HG03354 (cell line): ENCODE measurements at regions not wholly inside any gene's neighbourhood (a gene's known extent, or its start where the extent isn't known, plus 50 kb on each side); places are given as distances from the start of the nearest gene placed in this dataset.

Source experiments
- ATAC-seq: cut with Tn5 transposase; IDR thresholded peaks from one replicate; pipeline ENCODE4 v1.9.1; 2021; ENCODE audit warnings: mild to moderate bottlenecking; ENCODE audit not compliant: unreplicated experiment, poor library complexity, severe bottlenecking

DNA sequence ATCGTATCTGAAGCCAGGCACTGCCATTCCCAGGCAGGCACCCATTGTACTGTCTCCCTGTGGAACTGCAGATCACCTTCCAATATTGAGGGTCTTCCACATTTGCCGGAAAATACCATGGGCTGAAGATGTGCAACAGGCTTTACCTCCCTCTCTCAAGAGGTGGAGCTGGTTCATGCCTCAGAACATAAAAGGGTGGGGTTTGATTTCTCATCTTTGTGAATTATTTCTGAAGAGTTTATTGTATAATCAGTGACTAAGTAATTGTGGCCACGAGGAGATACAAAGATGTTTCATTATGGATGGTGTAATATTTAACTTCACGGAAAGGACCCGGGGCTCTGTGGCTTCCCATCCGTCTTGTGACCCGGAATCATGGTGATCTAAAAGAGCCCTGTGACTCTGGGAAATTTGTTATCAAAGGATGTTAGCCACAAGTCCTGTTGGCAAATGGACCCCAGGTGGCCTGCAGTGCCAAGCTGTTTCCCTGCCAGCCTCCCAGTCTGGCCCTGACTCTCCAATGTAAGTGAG, 230.5 kb downstream of the LACC1 start:
- no peak for ATAC-seq

DNA sequence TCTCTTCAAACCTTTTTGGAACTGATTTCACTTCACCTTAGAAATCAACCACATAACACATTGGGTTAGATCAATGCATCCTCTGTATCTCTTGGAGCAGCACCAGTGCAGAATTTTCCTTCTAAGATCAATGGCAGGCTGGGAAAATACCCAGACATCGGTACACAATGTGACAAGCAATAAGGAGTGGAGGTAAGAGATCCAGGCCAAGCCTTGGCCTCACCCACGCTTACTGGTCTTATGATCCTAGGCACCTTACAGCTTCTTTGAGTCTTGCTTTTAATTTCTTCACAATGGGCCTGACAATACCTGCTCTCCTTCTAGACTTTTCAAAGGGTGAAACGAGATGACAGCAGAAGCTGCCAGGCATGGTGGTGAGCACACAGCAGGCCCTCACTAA, 232.0 kb downstream of the LACC1 start:
- no peak for ATAC-seq

DNA sequence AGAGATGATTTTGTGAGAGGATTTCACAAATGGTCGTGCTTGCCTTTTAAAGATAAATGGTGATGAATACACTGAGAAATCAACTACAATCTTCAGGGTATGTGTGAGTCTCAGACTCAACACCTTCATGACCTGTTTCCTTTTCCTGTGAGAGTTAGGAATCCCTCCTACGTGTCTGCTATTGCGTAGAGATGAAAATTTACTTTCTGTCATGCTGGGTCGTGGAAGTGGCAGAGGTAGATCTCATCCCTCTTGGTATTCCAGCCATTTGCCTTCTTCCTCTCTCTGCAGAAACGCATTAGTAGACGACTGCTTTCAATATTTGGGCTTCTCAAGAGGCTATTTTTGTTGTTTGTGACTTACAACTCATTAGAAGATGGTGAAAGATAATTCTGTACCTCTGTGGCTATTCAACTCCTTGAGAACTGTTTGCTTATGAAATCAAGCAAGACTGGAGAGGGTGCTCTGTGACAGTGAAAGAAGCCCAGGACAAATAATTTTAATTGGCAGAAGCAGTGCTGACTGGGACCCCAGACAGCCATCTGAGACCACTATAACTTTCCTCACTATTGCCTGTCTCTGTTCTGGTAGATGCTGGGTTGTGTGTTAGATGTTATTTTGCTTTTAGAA, 233.1 kb downstream of the LACC1 start:
- ATAC-seq: no peak

DNA sequence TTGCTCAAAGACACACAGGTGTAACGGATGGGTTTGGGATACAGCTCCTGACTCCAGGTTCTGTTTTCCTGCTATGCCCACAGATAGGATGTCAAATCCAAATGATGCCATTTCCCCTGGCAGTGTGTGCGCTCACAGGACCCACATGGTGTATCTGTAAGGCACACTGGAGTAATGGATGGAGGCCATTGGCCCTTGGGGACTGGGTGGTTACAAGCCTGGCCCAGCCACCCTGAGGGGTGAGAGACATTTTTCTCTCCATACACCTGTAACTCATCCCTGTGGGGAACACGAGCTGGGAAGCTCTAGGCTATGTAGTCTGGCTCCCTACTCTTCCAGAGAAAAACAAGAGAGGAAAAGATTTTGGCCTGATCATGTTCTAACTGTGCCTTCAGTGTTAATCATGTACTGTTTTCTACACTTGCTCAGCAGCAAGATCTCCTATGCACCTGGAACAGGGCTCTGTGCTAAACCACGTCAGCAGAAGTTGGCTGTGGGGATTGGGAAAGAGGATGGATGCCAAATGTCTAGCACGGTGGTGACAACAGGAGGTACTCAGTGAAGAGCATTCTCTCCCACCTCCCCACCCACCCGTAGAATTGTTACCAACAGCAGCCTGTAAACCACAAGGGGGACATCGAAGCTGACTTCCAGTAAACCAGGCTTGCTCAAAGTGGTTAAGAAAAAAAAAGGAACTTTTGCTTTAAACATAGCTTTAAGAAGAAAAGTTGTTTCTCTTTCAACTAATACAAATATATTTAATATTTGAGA, 237.0 kb downstream of the LACC1 start:
- ATAC-seq: no peak

DNA sequence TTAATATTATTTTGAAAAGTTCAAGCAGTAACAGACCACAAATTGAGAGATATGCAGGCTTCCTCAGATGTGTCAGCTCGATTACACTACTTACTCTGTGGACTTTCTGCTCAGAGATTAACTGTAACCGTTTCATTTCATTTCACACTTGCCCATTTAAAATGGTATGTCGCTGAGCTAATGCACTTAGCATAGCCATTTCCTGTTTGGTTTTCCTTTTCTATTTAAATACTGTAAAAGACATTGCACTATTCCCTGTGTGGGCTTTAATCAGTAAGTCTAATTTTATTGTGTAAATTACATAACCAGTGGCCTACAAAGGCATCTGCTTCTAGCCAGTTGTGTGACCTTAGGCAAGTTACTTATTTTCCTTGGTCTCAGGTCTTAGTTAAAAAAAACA, 237.6 kb downstream of the LACC1 start:
- ATAC-seq: no peak

DNA sequence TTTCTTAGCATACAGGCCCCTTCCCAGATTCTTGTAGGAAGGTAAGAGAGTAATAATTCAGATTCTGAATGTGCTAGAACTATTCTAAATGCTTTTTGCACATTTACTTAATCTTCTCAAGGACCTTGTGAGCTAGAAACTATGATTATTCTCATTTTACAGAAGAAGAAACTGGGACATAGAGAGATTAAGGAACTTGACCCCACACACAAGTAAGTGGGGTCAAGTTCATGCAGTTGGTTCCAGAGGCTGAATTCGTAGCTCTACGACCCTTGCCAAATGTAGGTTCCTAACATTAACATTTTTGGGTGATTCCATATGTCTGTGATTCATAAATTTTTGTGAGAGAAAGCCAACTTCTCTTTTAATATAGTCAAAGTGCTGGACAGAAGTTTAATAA, 238.1 kb downstream of the LACC1 start:
- no peak for ATAC-seq

DNA sequence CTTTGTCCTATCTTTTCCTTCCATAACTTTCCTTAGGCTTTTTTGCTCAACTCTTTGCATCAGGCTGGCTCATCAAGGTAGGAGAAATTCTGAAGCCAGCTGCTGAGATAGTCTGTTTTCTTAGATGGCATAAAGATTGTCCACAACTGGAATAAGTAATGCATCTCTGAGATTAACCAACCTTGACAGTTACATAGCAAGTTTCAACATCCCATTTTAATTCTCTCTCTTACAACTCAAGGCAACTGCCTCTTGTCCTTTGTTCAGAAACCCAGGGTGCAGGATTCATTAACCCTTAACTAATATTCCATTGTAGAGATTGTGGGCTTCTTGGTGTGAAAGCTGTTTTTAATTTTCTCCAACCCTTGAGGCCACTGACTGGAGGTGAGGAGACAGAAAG, 239.2 kb downstream of the LACC1 start:
- ATAC-seq: no peak

DNA sequence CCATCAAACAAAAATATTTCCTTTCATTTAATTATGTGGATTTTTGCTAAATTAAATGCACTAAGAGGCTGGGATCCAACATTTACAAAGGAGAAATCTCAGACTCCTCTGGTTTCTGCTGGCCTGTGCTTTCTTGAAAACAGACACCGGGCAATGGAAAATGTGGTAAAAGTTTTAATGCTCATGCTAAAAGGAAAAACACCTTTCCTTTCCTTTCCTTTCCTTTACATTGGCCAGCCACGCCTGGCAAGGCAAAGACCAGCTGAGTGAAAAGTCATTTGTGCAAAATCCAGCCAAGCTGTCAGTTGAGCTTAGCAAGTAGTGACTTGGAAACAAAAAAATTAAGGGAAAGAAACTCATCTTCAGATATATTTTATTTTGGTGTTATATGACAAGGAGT, 240.3 kb downstream of the LACC1 start:
- no peak for ATAC-seq

DNA sequence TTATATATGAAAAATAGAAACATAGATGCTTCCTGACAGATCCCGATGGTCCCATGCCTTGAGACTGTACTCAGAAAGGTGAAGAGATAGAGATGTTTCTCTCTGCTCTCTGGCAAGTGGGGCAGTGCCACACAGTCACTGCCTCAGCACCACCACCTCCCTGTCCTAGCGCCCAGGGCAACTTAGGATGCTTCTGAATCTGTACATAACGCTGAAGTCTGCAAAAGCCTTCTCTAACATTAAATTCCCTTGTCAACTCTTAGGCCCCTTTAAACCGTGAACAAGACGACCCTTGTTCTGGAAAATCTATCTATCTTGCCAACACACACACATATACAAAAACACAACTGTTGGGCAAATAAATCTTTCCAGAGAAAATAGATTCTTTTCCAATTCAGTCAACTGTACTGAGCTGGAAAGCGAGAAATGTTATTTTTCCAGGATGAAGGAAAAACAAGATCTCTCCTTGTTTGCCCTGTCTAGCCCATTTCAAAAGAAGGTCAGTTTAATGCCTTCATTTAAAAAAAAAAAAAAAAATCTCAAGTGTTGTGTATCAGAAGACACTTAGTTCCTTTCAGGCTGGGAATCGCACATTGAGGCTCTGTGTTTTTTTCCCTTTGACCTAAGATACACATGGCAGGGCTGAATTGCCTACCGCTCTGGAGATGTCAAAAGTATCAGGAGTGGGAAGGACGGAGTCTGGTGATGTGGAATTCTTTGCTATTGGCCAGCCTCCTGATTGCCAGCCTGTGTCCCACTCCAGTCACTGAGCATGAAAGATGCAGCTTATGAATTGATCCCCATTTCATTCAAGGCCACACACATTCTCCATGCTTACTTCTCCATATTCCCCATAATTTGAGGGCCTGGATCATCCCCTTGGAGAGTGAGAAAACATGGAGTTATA, 241.4 kb downstream of the LACC1 start:
- no peak for ATAC-seq

DNA sequence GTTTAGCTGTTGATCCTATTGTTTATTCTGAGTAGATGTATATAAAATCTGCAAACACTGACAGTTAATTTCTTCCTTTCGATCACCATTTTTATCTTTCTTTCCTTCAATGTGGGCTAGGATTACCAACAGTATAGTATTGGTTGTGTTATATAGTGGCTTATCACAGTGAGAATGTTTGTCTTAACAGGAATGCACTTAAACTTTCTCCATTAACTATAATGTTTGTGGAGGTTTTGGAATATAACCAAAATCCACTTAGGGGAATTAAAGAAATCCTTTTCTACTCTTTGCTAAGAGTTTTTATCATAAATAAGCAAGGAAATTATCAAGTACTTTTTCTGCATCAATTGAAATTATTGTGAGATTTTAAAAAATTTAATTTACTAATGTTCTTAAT, 244.6 kb downstream of the LACC1 start:
- ATAC-seq: no peak

DNA sequence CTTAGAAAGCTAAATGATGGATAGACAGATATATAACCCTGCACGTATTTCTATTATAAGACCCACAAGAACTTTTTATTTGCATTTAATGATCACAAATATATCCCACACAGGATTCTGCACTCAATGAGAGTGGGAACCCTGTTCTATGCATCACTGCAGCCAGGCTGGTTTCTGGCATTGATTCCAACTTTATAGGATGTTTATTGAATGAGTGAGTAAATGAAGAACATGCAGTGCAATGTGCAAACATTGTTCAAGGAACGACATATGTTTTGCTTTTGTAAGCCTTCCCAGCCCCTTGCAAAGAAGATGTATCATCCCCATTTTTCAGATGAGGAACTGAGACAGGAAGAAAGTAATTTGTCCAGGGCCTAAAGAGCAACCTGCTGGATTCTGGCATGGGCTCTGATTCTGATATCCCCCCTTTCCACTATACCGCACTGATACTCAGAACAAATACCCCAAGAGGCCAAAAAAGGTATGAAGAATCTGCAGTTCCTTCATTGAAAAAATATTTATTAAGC, 246.3 kb downstream of the LACC1 start:
- no peak for ATAC-seq

DNA sequence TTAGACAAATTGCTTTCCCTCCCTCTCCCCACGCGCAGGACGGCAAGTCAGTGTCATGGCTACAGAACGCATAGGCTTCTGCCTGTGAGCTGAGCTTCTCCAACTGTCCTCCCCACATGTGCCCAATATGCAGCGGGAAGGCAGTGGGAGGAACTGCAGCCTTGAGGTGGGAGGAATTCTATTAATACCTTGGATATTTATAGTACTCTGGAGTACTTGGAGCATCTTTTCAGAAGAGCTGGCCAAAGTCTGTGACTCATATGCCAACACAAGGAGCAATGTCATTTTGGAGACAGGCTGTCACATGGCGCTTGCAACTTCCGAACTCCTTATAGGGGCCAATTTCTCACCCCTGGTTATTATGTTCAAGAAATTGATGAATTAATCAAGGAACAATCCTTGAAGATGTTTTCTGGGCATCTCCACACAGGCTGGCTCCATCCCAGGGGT, 245.0 kb upstream of the SERP2 start:
- no peak for ATAC-seq

DNA sequence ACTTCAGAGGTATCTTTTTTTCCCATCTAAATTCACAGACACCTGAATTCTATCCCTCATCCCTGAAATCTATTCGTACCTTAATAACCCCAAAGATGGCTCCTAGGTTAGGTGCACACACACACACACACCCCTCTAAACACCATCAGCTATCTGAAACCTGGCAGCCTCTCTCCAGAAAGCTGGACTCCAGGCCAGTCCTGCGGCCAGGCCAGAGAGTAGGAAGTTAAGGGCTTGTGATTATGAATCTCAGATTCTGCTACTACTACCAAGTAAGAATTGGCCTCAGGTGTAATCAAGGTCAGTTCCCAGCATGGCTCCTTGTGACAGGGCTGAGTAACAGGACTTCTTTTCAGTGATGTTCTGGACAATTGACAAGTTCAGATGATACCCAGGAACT, 244.2 kb upstream of the SERP2 start:
- ATAC-seq: no peak

DNA sequence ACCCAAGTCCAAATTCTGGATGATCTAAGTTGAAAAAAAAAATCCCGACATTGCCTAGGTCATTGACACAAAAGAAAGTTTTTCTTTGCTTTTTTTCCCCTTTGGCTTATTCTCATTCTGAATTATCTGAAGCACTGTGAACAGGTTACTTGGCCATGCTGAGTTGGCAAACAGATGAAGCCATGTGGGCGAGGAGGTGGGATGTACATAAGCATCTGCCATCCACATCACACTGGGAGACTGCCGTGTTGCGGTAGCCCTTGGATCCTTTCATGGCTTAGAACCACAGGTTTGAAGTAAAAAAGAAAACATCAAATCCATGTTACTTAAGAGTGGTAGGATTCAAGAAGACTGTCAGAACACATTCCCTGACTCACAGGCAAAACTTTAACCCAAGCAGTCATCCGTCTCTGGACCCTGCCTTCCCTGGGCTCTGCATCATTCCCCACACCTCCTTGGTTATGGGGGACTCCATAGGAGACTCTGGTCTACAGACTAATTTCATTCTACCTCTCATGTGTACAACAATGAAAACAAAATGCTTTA, 242.5 kb upstream of the SERP2 start:
- ATAC-seq: no peak

DNA sequence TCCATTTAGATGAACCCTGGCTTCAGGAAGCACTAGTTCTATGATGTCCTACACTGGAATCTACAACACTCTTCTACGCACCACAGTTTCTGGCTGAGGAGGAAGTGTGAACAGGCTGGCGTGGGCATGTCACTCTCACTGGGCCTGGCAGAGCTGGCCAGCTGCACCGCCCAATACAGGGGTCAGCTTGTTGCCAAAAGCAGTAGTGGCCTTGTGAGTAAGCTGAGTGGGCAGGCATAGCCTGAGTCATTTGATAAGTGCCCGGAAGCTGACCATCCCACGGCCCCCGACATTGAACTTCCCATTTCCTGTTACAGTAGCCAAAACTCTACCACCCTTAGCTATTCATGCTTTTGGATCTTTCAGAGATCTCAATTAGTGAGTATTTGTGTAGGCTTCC, 240.9 kb upstream of the SERP2 start:
- no peak for ATAC-seq

DNA sequence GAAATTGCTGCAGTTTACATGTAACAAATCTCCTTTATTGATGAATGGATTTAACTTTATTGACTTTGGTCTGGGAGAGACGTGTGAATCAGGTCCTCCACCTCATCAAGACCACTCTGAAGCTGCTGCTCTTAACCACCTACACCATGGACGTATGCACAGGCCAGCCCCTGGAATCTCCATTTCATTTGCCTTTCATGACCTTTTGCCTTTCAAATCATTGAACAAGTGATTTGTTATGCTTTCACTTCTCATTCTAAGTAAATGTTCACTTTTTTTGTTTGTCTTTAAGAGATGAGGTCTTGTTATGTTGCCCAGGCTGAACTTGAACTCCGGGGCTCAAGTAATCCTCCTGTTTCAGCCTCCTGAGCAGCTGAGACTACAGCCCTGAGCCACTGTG, 240.0 kb upstream of the SERP2 start:
- ATAC-seq: no peak

DNA sequence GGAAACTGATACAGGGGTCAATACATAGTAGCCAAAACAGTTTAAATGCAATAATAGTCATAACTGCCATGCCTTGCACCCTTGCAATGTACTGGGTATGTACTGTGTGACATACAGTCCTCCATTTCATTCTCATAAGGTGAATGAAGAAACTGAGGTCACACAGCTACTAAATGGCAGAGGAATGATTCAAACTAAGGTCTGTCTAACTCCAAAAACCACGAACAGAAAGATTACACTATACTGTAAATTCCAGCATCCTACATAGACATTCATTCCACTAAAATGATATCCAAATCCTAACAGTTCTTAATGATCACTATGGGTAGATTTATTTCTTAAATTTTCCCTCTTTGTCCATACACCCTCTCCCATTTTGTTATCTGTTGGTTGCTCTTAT, 238.1 kb upstream of the SERP2 start:
- ATAC-seq: no peak

DNA sequence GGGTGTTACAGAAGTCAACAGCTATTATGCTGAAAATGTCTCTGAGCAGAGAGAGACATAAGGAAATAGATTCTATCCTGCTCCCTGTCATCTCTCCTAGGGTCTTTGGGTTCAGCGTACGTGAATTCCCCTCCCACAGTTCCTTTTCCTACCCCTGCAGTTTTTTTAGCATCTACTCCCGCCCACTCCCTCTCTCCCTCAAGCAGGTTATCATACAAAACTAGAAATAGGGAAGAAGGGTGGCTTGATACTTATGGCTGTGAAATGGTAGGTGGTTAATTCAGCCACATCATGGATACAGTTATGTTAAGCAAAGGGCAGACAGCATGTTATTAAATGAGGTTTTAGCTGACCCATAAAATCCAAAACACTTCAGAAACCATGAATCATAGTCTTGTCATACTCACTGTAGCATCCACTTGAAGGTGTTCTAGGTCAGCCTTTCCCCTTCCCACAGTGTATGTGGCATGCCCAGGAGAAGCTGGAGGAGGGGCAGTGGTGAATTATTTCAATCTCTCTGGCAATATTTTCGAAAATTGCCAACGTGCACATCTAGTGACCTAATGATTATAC, 236.8 kb upstream of the SERP2 start:
- ATAC-seq: no peak

DNA sequence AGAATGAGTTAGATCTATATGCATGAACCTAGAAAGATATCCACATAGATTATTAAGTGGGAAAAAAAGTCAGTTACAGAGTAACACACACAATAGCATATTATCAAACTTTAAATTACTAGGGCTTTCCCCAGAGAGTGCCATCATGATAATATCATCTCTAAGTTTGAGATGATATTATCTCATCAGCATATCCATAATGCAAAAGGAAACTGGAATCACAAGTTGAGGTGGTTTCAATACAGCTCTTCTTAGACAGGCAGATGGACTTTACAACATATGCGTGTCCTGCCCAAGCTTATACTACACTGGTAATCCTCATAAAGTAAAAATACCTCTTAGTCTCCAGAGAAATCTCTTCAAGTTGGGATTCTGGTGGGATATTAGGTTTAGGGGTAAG, 236.2 kb upstream of the SERP2 start:
- no peak for ATAC-seq

DNA sequence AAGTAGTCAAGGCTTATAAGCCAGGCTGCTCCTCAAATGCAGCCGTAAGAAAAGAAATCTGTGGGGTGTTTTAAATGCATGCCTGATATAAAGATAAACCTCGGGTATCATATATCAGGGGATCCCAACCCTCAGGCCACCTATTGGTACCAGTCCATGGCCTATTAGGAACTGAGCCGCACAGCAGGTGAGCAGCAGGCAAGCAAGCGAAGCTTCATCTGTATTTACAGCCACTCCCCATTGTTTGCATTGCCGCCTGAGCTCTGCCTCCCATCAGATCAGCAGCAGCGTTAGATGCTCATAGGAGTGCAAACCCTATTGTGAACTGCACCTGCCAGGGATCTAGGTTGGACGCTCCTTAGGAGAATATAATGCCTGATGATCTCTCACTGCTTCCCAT, 233.5 kb upstream of the SERP2 start:
- ATAC-seq: no peak
